NCI-H446 treated with DMSO at 0.1 percent for 48 hours (cell line): ENCODE measurements at regions not wholly inside any gene's neighbourhood (a gene's known extent, or its start where the extent isn't known, plus 50 kb on each side); places are given as distances from the start of the nearest gene placed in this dataset.

Source experiments
- DNase-seq: peaks from one replicate; lab custom pipeline; 2025; lab: John Stamatoyannopoulos, UW

GRCh38 chr5:133769842-133770241 lies 157.5 kb upstream of the FSTL4 start:
- no peak for DNase-seq

DNA sequence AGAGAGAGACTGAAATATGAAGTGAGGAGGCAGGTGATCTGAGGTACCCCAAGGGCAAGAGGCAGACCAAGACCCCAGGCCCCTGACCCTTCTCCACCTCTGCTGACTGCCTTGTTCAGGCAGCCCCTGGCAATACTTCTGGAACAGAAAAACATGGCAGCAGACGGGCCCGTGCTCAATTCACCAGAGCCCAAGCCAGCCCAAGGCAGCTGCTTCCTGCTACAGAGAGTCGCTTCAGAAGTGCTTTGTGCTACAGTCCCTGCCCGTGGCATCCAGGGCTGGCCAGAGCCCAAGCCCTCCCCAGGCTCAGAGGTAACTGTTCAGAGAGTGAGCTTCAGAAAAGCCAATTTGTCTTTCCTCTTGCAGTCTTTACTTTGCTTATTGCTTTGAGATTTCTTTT lies 151.4 kb upstream of the FSTL4 start:
- no peak for DNase-seq

GRCh38 chr5:133761632-133762031 lies 149.3 kb upstream of the FSTL4 start:
- no peak for DNase-seq

GRCh38 chr5:133760532-133760931 lies 148.2 kb upstream of the FSTL4 start:
- DNase-seq, result no peak

GRCh38 chr5:133758641-133759040 lies 146.3 kb upstream of the FSTL4 start:
- no peak for DNase-seq

- no peak for DNase-seq
These were observed 145.1 kb upstream of the FSTL4 start for GRCh38 chr5:133757396-133757945.

- no peak for DNase-seq
These were observed 144.4 kb upstream of the FSTL4 start for GRCh38 chr5:133756756-133757155.

DNA sequence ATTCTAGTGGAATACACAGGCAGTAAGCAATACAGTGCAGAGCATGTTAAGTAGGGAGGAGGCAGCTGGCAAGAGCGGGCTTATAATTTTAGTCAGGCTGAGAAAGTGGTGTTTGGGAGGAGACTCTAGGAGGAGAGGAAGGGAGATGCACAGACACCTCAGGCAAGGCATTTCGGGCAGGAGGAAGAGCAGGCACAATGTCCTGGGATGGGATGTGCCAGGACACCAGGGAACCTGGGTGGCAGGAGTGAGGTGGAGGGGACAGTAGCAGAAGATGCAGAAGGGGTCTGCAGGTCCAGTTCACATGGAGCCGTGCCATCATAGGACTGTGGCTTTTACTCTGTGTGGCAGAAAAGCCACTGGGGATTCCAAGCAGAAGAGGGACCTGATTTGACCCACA lies 143.7 kb upstream of the FSTL4 start:
- no peak for DNase-seq

- no peak for DNase-seq
These were observed 142.3 kb upstream of the FSTL4 start for GRCh38 chr5:133754575-133755169.

DNA sequence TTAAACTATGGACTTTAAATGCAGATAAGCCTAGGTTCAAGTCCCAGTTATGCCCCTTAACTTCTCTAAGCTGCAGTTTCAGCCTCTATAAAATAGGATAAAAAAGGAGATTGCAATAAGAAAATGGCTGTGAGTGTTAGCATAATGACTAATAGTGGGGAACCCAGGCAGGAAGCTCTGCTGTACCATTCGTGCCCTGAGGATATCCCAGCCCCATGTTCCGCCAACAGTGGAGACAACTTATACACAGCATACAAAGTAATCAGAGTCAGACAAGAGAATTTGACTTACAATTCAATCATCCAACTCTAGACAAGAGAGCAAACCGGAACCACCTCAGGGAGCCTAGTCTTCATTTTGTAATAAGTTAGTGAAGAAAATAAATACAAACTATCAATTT lies 141.5 kb upstream of the FSTL4 start:
- DNase-seq, result no peak

- no peak for DNase-seq
These were observed 139.5 kb upstream of the FSTL4 start for GRCh38 chr5:133751846-133752245.

GRCh38 chr5:133751421-133751820 lies 139.1 kb upstream of the FSTL4 start:
- no peak for DNase-seq

DNA sequence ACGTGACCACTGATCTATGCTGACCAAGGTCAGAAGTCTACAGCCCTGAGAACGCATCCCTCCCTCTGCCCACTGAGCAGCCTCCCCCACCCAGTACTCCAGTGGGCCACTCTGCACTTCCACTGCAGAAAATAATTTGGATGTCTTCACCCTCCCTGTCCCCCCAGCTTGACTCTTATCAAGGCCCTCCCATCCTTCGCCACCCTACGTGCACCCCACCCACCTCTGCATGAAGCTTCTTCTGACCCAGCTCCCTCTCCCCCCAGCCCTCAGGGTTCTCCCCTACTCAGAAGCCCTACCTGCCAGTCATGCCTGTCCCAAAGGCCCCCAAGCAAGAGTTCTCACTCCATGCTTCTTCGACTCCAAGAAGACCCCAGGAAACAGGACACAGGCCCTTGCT lies 138.5 kb upstream of the FSTL4 start:
- DNase-seq, result no peak

- no peak for DNase-seq
These were observed 138.0 kb upstream of the FSTL4 start for GRCh38 chr5:133750356-133750755.

DNA sequence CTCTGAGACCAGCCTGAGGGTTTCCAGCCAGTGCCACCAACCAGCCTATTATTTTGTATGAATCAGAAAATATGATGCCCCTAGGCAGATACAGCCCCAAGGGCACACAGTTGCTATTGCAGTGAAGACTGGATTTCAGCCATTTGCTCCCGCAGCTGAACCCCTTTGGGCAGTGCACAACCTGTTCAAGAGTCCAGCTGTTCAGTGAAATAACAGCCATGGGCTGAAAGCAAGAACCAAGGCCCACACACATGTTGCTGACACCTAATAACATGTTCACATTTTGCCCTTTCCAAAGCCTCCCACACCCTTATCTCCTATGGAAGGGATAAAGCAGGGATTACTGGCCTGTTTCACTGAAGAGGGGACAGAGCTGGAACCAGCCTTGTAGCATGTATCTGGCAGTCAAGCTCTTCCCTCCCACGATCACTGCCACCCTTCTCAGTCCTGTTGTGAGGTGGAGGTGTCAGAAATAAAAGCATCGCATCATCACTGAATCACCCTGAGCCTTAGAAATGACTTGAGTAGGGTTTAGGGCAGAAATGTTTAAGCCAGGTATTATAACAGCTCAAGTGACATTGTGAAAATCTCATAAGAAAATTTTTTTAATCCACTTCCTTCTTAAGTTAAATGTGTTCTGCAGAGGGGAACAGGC lies 137.1 kb upstream of the FSTL4 start:
- no peak for DNase-seq

- DNase-seq, result no peak
These were observed 134.5 kb upstream of the FSTL4 start for GRCh38 chr5:133746834-133747233.

DNA sequence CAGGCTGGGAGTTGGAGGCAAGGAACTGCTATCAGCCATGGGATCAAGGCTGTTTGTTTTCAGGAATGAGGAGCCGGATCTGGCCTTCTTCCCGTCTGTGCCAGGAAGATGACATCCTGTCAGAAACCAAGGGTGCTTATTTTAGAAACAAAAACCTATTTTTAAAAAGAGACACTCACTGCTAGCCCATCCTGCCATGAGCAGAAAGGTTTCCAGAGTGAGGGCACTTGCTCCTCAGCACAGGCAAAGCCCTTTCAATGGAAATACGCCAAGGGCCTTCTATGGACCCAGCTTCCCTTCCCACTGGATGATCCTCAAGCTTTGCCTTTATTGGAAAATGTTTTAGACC lies 132.6 kb upstream of the FSTL4 start:
- no peak for DNase-seq

DNA sequence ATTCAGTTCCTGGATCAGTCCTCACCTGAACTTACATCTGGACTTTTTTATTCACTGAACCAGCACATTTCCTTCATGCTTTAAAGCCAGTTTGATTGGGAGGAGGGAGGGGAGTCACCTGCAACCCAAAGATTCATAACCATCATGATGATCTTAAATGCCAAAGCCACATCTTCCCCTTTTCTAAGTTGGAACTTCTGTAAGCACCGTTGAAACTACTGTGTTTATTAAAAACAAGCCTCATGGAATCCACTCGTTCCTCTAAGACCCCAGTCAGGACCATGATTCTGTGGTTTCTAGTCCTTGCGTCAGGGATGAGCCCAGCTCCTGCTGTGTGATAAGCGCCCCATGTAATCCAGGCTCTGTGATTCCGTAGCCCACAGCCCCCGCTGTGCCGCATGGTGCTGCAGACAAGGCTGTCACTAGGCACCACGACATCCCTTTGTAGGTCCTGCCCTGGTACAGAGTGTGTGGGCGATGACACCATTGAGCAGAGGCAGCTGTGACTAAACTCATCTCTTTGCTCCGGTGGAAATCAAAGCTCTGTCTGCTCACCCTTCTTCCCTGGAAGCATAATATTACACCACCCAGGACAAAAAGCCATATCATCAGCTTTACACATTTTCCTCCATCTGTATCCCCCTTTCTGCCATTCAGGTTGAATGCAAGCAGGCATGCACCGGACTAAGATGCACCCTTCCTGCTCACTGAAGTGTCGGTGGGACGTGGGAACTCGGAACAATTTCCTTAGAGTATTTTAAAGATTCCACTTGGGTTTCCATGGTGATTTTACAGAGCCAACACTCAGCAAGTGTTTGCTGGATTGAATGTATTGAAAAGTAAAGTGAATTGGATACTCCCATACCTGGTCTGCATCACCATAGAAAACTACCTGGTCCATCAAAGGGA lies 132.0 kb upstream of the FSTL4 start:
- DNase-seq, result no peak

DNA sequence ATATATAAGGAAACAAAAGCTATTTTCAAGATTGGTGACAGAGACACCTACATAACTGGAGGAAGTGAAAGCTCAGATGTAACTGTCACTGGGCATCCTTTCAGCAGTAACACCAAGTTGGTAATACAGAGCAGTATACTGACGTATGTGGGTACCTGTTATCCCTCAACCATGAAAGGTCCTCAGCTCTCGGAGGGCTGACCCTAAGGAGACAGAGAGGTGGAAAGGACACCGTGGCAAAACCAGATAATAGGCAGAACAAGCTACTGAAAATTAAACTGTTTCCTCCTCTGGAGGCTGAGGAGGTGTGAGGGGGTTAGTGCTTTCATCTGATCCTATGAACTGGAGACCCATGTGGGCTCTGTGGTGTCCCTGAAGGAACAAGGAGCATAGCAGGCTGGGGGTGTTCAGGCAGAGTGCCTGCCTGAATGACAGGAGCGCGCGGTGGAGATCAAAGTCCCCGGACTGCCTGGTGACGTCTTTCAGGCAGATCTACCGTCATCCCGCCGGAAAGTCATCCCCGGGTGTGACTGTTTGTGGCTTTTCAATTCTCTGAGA lies 130.2 kb upstream of the FSTL4 start:
- DNase-seq, result no peak

DNA sequence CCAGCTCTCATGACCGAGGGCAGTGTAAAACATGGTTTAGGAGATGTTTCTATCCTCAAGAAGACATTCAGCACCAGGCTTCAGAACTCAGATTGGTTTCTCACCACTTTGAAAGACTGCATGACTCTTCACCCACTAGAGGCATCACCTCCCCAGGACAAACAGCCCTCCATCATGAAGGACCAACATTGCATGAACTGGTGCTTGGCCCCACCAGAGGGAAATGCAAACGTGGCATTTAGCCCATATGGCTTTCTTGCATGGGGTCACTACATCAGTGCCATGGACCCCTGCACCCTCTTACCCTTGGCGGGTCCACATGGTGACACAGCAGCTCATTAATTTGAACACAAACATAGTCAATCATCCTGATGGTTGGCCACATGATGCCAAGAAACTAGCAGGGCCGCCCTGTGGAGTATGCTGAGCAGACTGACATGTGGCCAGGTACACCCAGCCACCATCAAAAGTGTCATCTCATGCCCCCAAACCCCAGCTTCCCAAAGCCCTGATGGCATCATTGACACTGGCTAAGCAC lies 129.5 kb upstream of the FSTL4 start:
- no peak for DNase-seq

DNA sequence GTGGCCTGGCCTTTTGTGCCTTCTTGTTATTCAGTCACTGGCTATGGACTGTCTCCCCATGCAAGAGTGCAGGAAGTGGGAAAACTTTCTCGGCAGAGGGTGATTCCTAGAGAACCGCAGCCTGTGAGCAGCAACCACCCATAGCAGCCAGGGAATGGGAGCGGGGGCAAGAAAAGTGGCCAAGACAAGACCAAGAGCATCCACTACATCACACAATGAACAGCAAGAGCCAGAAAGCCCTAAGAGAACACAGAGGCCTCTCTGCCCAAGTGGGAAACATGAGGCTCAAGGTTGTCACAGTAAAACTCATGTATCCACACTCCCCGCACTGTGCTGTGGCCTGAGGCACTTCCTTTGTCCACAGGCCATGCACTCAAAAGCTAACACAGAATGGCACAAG lies 129.1 kb upstream of the FSTL4 start:
- no peak for DNase-seq

DNA sequence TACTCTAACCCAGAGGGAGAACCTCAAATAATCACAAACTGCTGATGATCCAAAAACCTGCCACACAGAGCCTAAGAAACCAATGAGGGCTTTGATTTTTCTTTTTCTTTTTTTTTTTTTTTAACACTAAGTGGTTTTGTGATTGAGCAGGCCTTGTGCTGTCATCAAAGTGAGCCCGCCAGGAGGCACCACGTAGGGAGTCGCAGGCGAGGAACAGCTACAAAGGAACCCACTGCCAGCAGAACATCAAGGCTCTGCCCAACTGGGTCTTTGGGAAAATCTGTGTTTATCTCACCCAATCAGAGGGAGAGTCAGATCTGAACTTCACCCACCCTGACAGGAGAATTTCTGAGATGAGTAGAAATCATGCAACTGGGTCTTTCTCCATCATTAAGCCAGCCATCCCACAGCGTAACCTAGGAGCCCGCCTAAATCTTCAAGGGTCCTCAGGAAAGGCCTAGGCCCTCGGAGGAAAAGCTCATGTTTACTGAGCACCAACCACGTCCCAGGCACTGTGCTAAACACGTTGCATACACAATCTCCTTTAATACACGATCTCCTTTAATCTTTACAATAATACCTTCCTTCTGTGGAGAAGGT lies 126.9 kb upstream of the FSTL4 start:
- DNase-seq, result no peak
